IMR-90 (cell line): ENCODE measurements at regions not wholly inside any gene's neighbourhood (a gene's known extent, or its start where the extent isn't known, plus 50 kb on each side); places are given as distances from the start of the nearest gene placed in this dataset.

ENCODE experiments used
- ATAC-seq: fragments of 200-7000 bp; cut with Tn5 transposase; 2 replicates; pipeline ENCODE4 v1.9.1; 2020; ENCODE audit warnings: low read depth, mild to moderate bottlenecking, moderate library complexity
- BruUV-seq: library from RNA; stranded (reverse); fragments of 400-500 nt; replicated peaks from 2 replicates; lab custom pipeline; 2021; lab: Mats Ljungman, UMichigan
- CTCF ChIA-PET: fragments of 300-600 bp; formaldehyde crosslinking; extraction: SDS; loops from one replicate; lab custom pipeline; 2021; ENCODE audit warnings: antibody characterized with exemption; lab: Yijun Ruan, JAX
- POLR2A ChIA-PET: fragments of 300-600 bp; sonication (Branson Sonifier 250); formaldehyde crosslinking; loops from one replicate; lab custom pipeline; 2022; ENCODE audit warnings: antibody characterized with exemption; ENCODE audit not compliant: unreplicated experiment; lab: Charles Lee
- DNase-seq: peaks from one replicate; pipeline ENCODE4 v3.0.0; 2013
- H2AFZ ChIP-seq: replicated peaks from 2 replicates; pipeline ENCODE3; 2013; ENCODE audit warnings: low read length, mild to moderate bottlenecking; ENCODE audit not compliant: poor library complexity
- H2AK5ac ChIP-seq: 2 replicates; pipeline ENCODE4 v1.6.1; 2013; ENCODE audit warnings: low read depth, low read length, inconsistent platforms
- H2AK9ac ChIP-seq: replicated peaks from 2 replicates; pipeline ENCODE3; 2013; ENCODE audit warnings: mild to moderate bottlenecking, low read depth, low read length, moderate library complexity; ENCODE audit not compliant: poor library complexity
- H2BK120ac ChIP-seq: 2 replicates; pipeline ENCODE4 v1.6.1; 2013; ENCODE audit warnings: low read depth, low read length, inconsistent platforms
- H2BK15ac ChIP-seq: 3 replicates; pipeline ENCODE4 v1.6.1; 2013; ENCODE audit warnings: low read depth, low read length, inconsistent platforms
- H2BK20ac ChIP-seq: 2 replicates; pipeline ENCODE4 v1.6.1; 2013; ENCODE audit warnings: low read depth, mild to moderate bottlenecking, inconsistent platforms, low read length, moderate library complexity
- H2BK5ac ChIP-seq: 2 replicates; pipeline ENCODE4 v1.6.1; 2013; ENCODE audit warnings: mild to moderate bottlenecking, low read depth, low read length, inconsistent platforms; ENCODE audit not compliant: poor library complexity, severe bottlenecking
- H3K14ac ChIP-seq: replicated peaks from 2 replicates; pipeline ENCODE4 v1.6.1; 2013; ENCODE audit warnings: low read depth, low read length, inconsistent platforms
- H3K18ac ChIP-seq: 2 replicates; pipeline ENCODE4 v1.6.1; 2013; ENCODE audit warnings: low read depth, low read length, control low read depth
- H3K23ac ChIP-seq: 2 replicates; pipeline ENCODE4 v1.6.1; 2013; ENCODE audit warnings: low read depth, low read length, inconsistent platforms
- H3K27ac ChIP-seq: 2 replicates; pipeline ENCODE4 v1.5.1; 2013; ENCODE audit warnings: mild to moderate bottlenecking, control low read depth, low read length; ENCODE audit not compliant: insufficient read depth
- H3K27me3 ChIP-seq: 2 replicates; pipeline ENCODE4 v1.6.1; 2013; ENCODE audit warnings: low read length; ENCODE audit not compliant: control insufficient read depth, insufficient read depth
- H3K36me3 ChIP-seq: 2 replicates; pipeline ENCODE4 v1.6.1; 2013; ENCODE audit warnings: low read length, mixed read lengths; ENCODE audit not compliant: control insufficient read depth, insufficient read depth
- H3K4ac ChIP-seq: 2 replicates; pipeline ENCODE4 v1.6.1; 2013; ENCODE audit warnings: low read depth, low read length, inconsistent platforms
- H3K4me1 ChIP-seq: 2 replicates; pipeline ENCODE4 v1.6.1; 2013; ENCODE audit warnings: low read length, mixed read lengths; ENCODE audit not compliant: control insufficient read depth, insufficient read depth
- H3K4me2 ChIP-seq: 2 replicates; pipeline ENCODE4 v1.6.1; 2013; ENCODE audit warnings: low read depth, mild to moderate bottlenecking, control low read depth, low read length, moderate library complexity
- H3K4me3 ChIP-seq: 2 replicates; pipeline ENCODE4 v1.5.1; 2013; ENCODE audit warnings: low read depth, mild to moderate bottlenecking, control low read depth, low read length, moderate library complexity; ENCODE audit not compliant: insufficient read depth
- H3K56ac ChIP-seq: 2 replicates; pipeline ENCODE4 v1.6.1; 2013; ENCODE audit warnings: low read length, inconsistent platforms; ENCODE audit not compliant: insufficient read depth; ENCODE audit errors: extremely low read depth
- H3K79me1 ChIP-seq, 2 experiments: 2 replicates each; pipeline ENCODE4 v1.6.1; 2013; ENCODE audit warnings: low read length in 2 of 2, inconsistent platforms in 1 of 2, low read depth in 1 of 2
- H3K9ac ChIP-seq: 2 replicates; pipeline ENCODE4 v1.6.1; 2013; ENCODE audit warnings: low read depth, low read length, control low read depth
- H3K9me1 ChIP-seq: 2 replicates; pipeline ENCODE4 v1.6.1; 2013; ENCODE audit warnings: low read length, inconsistent platforms; ENCODE audit not compliant: insufficient read depth
- H3K9me3 ChIP-seq: 2 replicates; pipeline ENCODE4 v1.6.1; 2013; ENCODE audit warnings: low read length; ENCODE audit not compliant: control insufficient read depth, insufficient read depth
- H4K20me1 ChIP-seq: 2 replicates; pipeline ENCODE4 v1.6.1; 2013; ENCODE audit warnings: low read length, inconsistent platforms; ENCODE audit not compliant: insufficient read depth
- H4K5ac ChIP-seq: 2 replicates; pipeline ENCODE4 v1.6.1; 2013; ENCODE audit warnings: mild to moderate bottlenecking, low read depth, low read length, control low read depth
- H4K8ac ChIP-seq, 2 experiments: 2 replicates each; pipeline ENCODE4 v1.6.1; 2013; ENCODE audit warnings: low read depth in 2 of 2, low read length in 2 of 2, control low read depth in 1 of 2, inconsistent platforms in 1 of 2
- H4K91ac ChIP-seq: 2 replicates; pipeline ENCODE4 v1.6.1; 2013; ENCODE audit warnings: low read depth, low read length, inconsistent platforms; ENCODE audit not compliant: insufficient read depth
- BHLHE40 ChIP-seq: fragments of 150-350 bp; IDR thresholded peaks from 2 replicates; pipeline ENCODE4 v1.6.1; 2016; ENCODE audit warnings: mild to moderate bottlenecking, low read depth, low read length
- CEBPB ChIP-seq: IDR thresholded peaks from 2 replicates; pipeline ENCODE4 v1.6.1; 2012; ENCODE audit warnings: low read depth, low read length, improper control_type of control experiment
- CHD1 ChIP-seq: IDR thresholded peaks from 2 replicates; pipeline ENCODE4 v1.6.1; 2012; ENCODE audit warnings: low read depth, low read length, improper control_type of control experiment
- CTCF ChIP-seq: conservative IDR thresholded peaks from 2 replicates; pipeline ENCODE4 v1.5.1; 2012; ENCODE audit warnings: mild to moderate bottlenecking, low read depth, low read length, improper control_type of control experiment
- ELK1 ChIP-seq: fragments of 150-350 bp; IDR thresholded peaks from 2 replicates; pipeline ENCODE4 v1.6.1; 2016; ENCODE audit warnings: low read depth, mild to moderate bottlenecking, low read length, moderate library complexity, borderline replicate concordance
- FOS ChIP-seq: fragments of 150-350 bp; IDR thresholded peaks from 2 replicates; pipeline ENCODE4 v1.6.1; 2016; ENCODE audit warnings: low read depth, low read length
- MAFK ChIP-seq: IDR thresholded peaks from 2 replicates; pipeline ENCODE4 v1.6.1; 2012; ENCODE audit warnings: low read depth, low read length, improper control_type of control experiment
- MAZ ChIP-seq: IDR thresholded peaks from 2 replicates; pipeline ENCODE4 v1.6.1; 2012; ENCODE audit warnings: low read depth, mild to moderate bottlenecking, low read length, improper control_type of control experiment, moderate library complexity, borderline replicate concordance
- MXI1 ChIP-seq: IDR thresholded peaks from 2 replicates; pipeline ENCODE4 v1.6.1; 2012; ENCODE audit warnings: low read depth, mild to moderate bottlenecking, low read length, moderate library complexity, borderline replicate concordance
- RAD21 ChIP-seq: IDR thresholded peaks from 2 replicates; pipeline ENCODE4 v1.6.1; 2012; ENCODE audit warnings: low read length, improper control_type of control experiment
- RCOR1 ChIP-seq: IDR thresholded peaks from 2 replicates; pipeline ENCODE4 v1.6.1; 2012; ENCODE audit warnings: mild to moderate bottlenecking, low read length, improper control_type of control experiment; ENCODE audit not compliant: insufficient replicate concordance
- RFX5 ChIP-seq: IDR thresholded peaks from 2 replicates; pipeline ENCODE4 v1.8.0; 2012; ENCODE audit warnings: low read depth, mild to moderate bottlenecking, low read length, moderate library complexity
- SMC3 ChIP-seq: fragments of 150-350 bp; IDR thresholded peaks from 2 replicates; pipeline ENCODE4 v1.6.1; 2016; ENCODE audit warnings: low read depth, mild to moderate bottlenecking, antibody characterized with exemption, low read length, moderate library complexity
- USF2 ChIP-seq: fragments of 150-350 bp; IDR thresholded peaks from 2 replicates; pipeline ENCODE4 v1.6.1; 2017; ENCODE audit warnings: mild to moderate bottlenecking, antibody characterized with exemption, low read length, low read depth
- WGBS, 2 experiments: methylation state at CpG; one replicate each; pipeline versions ENCODE4 v1.1.5 to v1.1.7; 2013; ENCODE audit warnings: missing lambda C conversion rate in 2 of 2; ENCODE audit not compliant: insufficient read length in 1 of 2; ENCODE audit errors: extremely low coverage in 2 of 2; 5-methylcytosine and 5-hydroxymethylcytosine counted together
- dilution Hi-C: fragments of 300-500 bp; cut with HindIII; formaldehyde crosslinking; loops from one replicate; pipeline ENCODE4 v1.14.3; 2018; ENCODE audit warnings: low sequenced_read_pairs; ENCODE audit not compliant: unreplicated experiment
- in situ Hi-C: fragments of 300-500 bp; cut with MboI; formaldehyde crosslinking; loops from 3 replicates; pipeline ENCODE4 v1.14.3; 2019; ENCODE audit warnings: low sequenced_read_pairs, inconsistent platforms, mixed read lengths
- intact Hi-C: fragments of 100-400 bp; cut with micrococcal nuclease; formaldehyde crosslinking; loops from 2 replicates; pipeline ENCODE4 v1.10.0; 2022

GRCh38 chr19:5224480-5224879 lies 116.1 kb downstream of the PTPRS start:
- Histone ChIP-seq H3K4me2 (no peak overlapping the region), H2BK15ac (no peak overlapping the region), H3K4me3 (no peak overlapping the region), H3K79me1 (no peaks in the 10 kb centered on the region; a peak in 1 of 4 replicates), H2BK120ac (no peak overlapping the region), H4K5ac (no peak overlapping the region), H4K8ac (no peak overlapping the region), H3K9me3 (no peaks in the 10 kb centered on the region), H3K9ac (no peak overlapping the region), H3K14ac (no peak overlapping the region), H2BK20ac (no peak overlapping the region), H4K91ac (no peak overlapping the region), H3K23ac (no peak overlapping the region), H3K56ac (no peak overlapping the region), H2AK9ac (no peak overlapping the region), H3K18ac (no peak overlapping the region), H3K27me3 (no peaks in the 10 kb centered on the region), H3K27ac (no peak overlapping the region), H4K20me1 (no peaks in the 10 kb centered on the region; the same call in 1 of the 2 replicates), H3K4me1 (no peaks in the 10 kb centered on the region), H3K4ac (no peak overlapping the region), H2BK5ac (no peak overlapping the region), H3K36me3 (peaks cover 54% of the 10 kb centered on the region), H2AK5ac (no peak overlapping the region), H2AFZ (no peak overlapping the region), H3K9me1 (peaks cover 6% of the 10 kb centered on the region)
- no peak for TF ChIP-seq ELK1
- TF ChIP-seq CEBPB: no peak
- no peak for TF ChIP-seq RCOR1
- TF ChIP-seq MXI1: no peak
- TF ChIP-seq BHLHE40: no peak
- TF ChIP-seq CTCF: no peak
- no peak for TF ChIP-seq RFX5
- no peak for TF ChIP-seq USF2
- TF ChIP-seq CHD1: no peak
- TF ChIP-seq MAFK: no peak
- TF ChIP-seq MAZ: no peak
- TF ChIP-seq FOS: no peak
- TF ChIP-seq RAD21: no peak
- no peak for TF ChIP-seq SMC3
- ATAC-seq (no peak), DNase-seq (no peak)
- ChIA-PET POLR2A (no interaction called here), CTCF (no interaction called here)
- BruUV-seq: no TSS peak
- intact Hi-C loops (no loop called here), dilution Hi-C loops (no loop called here), in situ Hi-C loops (no loop called here)
- 100% methylated on average over 5 of the region's 6 CpGs; no CpG with 5 or more reads in 1 of the 2 experiments for WGBS, 2 experiments
